ENCODE measurements at regions not wholly inside any gene's neighbourhood (a gene's known extent, or its start where the extent isn't known, plus 50 kb on each side); places are given as distances from the start of the nearest gene placed in this dataset.

GRCh38 chr9:78143281-78144007 is 92.4 kb upstream of the CEP78 start:
- no TSS peak for BruUV-seq (replicated peaks)
- H3K9me1 ChIP-seq (ENCODE audit: insufficient read depth, low read length) = no peaks in the 10 kb centered on the region
- intact Hi-C loops (cut with micrococcal nuclease) (loop anchor here (10.0 kb wide), 1 partner anchor 91 kb away; the partner anchor contains the start of gene CEP78), dilution Hi-C loops (cut with HindIII; ENCODE audit: low sequenced_read_pairs, unreplicated experiment) (no loop called here), in situ Hi-C loops (cut with MboI; ENCODE audit: low sequenced_read_pairs) (no loop called here)
- no CpG with 5 or more reads among the region's 3 CpGs for WGBS, 2 experiments (ENCODE audit: extremely low coverage in 2 of 2, insufficient read length in 1 of 2)
- no peak overlapping the region for H3K27ac ChIP-seq (ENCODE audit: insufficient read depth, low read length)
- no peak overlapping the region for H3K14ac ChIP-seq (replicated peaks; ENCODE audit: low read depth, low read length)
- H2AFZ ChIP-seq (replicated peaks; ENCODE audit: low read length, poor library complexity) = no peak overlapping the region
- no peak overlapping the region for H3K4me2 ChIP-seq (ENCODE audit: low read depth, low read length)
- no peak overlapping the region for H2BK5ac ChIP-seq (ENCODE audit: low read depth, low read length, poor library complexity, severe bottlenecking)
- ChIA-PET CTCF (no interaction called here), POLR2A (ENCODE audit: unreplicated experiment) (no interaction called here)
- H2AK5ac ChIP-seq (ENCODE audit: low read depth, low read length) = no peak overlapping the region
- no peak overlapping the region for H3K4ac ChIP-seq (ENCODE audit: low read depth, low read length)
- no peaks in the 10 kb centered on the region for H3K4me1 ChIP-seq (ENCODE audit: control insufficient read depth, insufficient read depth, low read length)
- H4K8ac ChIP-seq (ENCODE audit: low read depth in 2 of 2, low read length in 2 of 2) = no peak overlapping the region
- no peak overlapping the region for H4K91ac ChIP-seq (ENCODE audit: insufficient read depth, low read depth, low read length)
- no peak overlapping the region for H2BK20ac ChIP-seq (ENCODE audit: low read depth, low read length)
- H2BK120ac ChIP-seq (ENCODE audit: low read depth, low read length) = no peak overlapping the region
- no peak overlapping the region for H4K5ac ChIP-seq (ENCODE audit: low read depth, low read length)
- H3K18ac ChIP-seq (ENCODE audit: low read depth, low read length) = no peak overlapping the region
- H4K20me1 ChIP-seq (ENCODE audit: insufficient read depth, low read length) = no peaks in the 10 kb centered on the region
- no peak overlapping the region for H3K23ac ChIP-seq (ENCODE audit: low read depth, low read length)
- H3K9me3 ChIP-seq (ENCODE audit: control insufficient read depth, insufficient read depth, low read length) = peaks cover 6% of the 10 kb centered on the region; the same call in 1 of the 2 replicates
- H3K4me3 ChIP-seq (ENCODE audit: insufficient read depth, low read depth, low read length) = no peak overlapping the region
- no peaks in the 10 kb centered on the region for H3K36me3 ChIP-seq (ENCODE audit: control insufficient read depth, insufficient read depth, low read length)
- no peak overlapping the region for H2BK15ac ChIP-seq (ENCODE audit: low read depth, low read length)
- TF ChIP-seq MAZ (IDR thresholded peaks at IDR 0.05; ENCODE audit: borderline replicate concordance, low read depth, low read length) = no peak
- TF ChIP-seq FOS (IDR thresholded peaks at IDR 0.05; ENCODE audit: low read depth, low read length) = no peak
- TF ChIP-seq USF2 (IDR thresholded peaks at IDR 0.05; ENCODE audit: low read depth, low read length) = no peak
- no peak for TF ChIP-seq ELK1 (IDR thresholded peaks at IDR 0.05; ENCODE audit: borderline replicate concordance, low read depth, low read length)
- no peak for TF ChIP-seq CEBPB (IDR thresholded peaks at IDR 0.05; ENCODE audit: low read depth, low read length)
- TF ChIP-seq RFX5 (IDR thresholded peaks at IDR 0.05; ENCODE audit: low read depth, low read length) = no peak
- no peak for TF ChIP-seq CTCF (conservative IDR thresholded peaks at IDR 0.05; ENCODE audit: low read depth, low read length)
- no peak for TF ChIP-seq POLR2A (IDR thresholded peaks at IDR 0.05; ENCODE audit: low read depth, low read length)
- TF ChIP-seq MXI1 (IDR thresholded peaks at IDR 0.05; ENCODE audit: borderline replicate concordance, low read depth, low read length) = no peak
- no peak for TF ChIP-seq RAD21 (IDR thresholded peaks at IDR 0.05; ENCODE audit: low read length)
- DNase-seq = no peak
- H3K27me3 ChIP-seq (ENCODE audit: control insufficient read depth, insufficient read depth, low read length) = no peaks in the 10 kb centered on the region
- H3K9ac ChIP-seq (ENCODE audit: low read depth, low read length) = no peak overlapping the region
- no peak overlapping the region for H2AK9ac ChIP-seq (replicated peaks; ENCODE audit: low read depth, low read length, poor library complexity)
- H3K79me1 ChIP-seq (ENCODE audit: low read depth in 1 of 2, low read length in 2 of 2) = no peaks in the 10 kb centered on the region
- no peak for ATAC-seq (ENCODE audit: low read depth)
- no peak overlapping the region for H3K56ac ChIP-seq (ENCODE audit: extremely low read depth, insufficient read depth, low read length)

Measured in IMR-90 (cell line).